IMR-90 (cell line): ENCODE measurements at regions not wholly inside any gene's neighbourhood (a gene's known extent, or its start where the extent isn't known, plus 50 kb on each side); places are given as distances from the start of the nearest gene placed in this dataset.

Experiments used
- ATAC-seq: fragments of 200-7000 bp; cut with Tn5 transposase; 2 replicates; pipeline ENCODE4 v1.9.1; 2020; ENCODE audit warnings: low read depth, mild to moderate bottlenecking, moderate library complexity
- BruUV-seq: library from RNA; stranded (reverse); fragments of 400-500 nt; replicated peaks from 2 replicates; lab custom pipeline; 2021; lab: Mats Ljungman, UMichigan
- CTCF ChIA-PET: fragments of 300-600 bp; formaldehyde crosslinking; extraction: SDS; loops from one replicate; lab custom pipeline; 2021; ENCODE audit warnings: antibody characterized with exemption; lab: Yijun Ruan, JAX
- POLR2A ChIA-PET: fragments of 300-600 bp; sonication (Branson Sonifier 250); formaldehyde crosslinking; loops from one replicate; lab custom pipeline; 2022; ENCODE audit warnings: antibody characterized with exemption; ENCODE audit not compliant: unreplicated experiment; lab: Charles Lee
- DNase-seq: peaks from one replicate; pipeline ENCODE4 v3.0.0; 2013
- H2AFZ ChIP-seq: replicated peaks from 2 replicates; pipeline ENCODE3; 2013; ENCODE audit warnings: low read length, mild to moderate bottlenecking; ENCODE audit not compliant: poor library complexity
- H2AK5ac ChIP-seq: 2 replicates; pipeline ENCODE4 v1.6.1; 2013; ENCODE audit warnings: low read depth, low read length, inconsistent platforms
- H2AK9ac ChIP-seq: replicated peaks from 2 replicates; pipeline ENCODE3; 2013; ENCODE audit warnings: mild to moderate bottlenecking, low read depth, low read length, moderate library complexity; ENCODE audit not compliant: poor library complexity
- H2BK120ac ChIP-seq: 2 replicates; pipeline ENCODE4 v1.6.1; 2013; ENCODE audit warnings: low read depth, low read length, inconsistent platforms
- H2BK15ac ChIP-seq: 3 replicates; pipeline ENCODE4 v1.6.1; 2013; ENCODE audit warnings: low read depth, low read length, inconsistent platforms
- H2BK20ac ChIP-seq: 2 replicates; pipeline ENCODE4 v1.6.1; 2013; ENCODE audit warnings: low read depth, mild to moderate bottlenecking, inconsistent platforms, low read length, moderate library complexity
- H2BK5ac ChIP-seq: 2 replicates; pipeline ENCODE4 v1.6.1; 2013; ENCODE audit warnings: mild to moderate bottlenecking, low read depth, low read length, inconsistent platforms; ENCODE audit not compliant: poor library complexity, severe bottlenecking
- H3K14ac ChIP-seq: replicated peaks from 2 replicates; pipeline ENCODE4 v1.6.1; 2013; ENCODE audit warnings: low read depth, low read length, inconsistent platforms
- H3K18ac ChIP-seq: 2 replicates; pipeline ENCODE4 v1.6.1; 2013; ENCODE audit warnings: low read depth, low read length, control low read depth
- H3K23ac ChIP-seq: 2 replicates; pipeline ENCODE4 v1.6.1; 2013; ENCODE audit warnings: low read depth, low read length, inconsistent platforms
- H3K27ac ChIP-seq: 2 replicates; pipeline ENCODE4 v1.5.1; 2013; ENCODE audit warnings: mild to moderate bottlenecking, control low read depth, low read length; ENCODE audit not compliant: insufficient read depth
- H3K27me3 ChIP-seq: 2 replicates; pipeline ENCODE4 v1.6.1; 2013; ENCODE audit warnings: low read length; ENCODE audit not compliant: control insufficient read depth, insufficient read depth
- H3K36me3 ChIP-seq: 2 replicates; pipeline ENCODE4 v1.6.1; 2013; ENCODE audit warnings: low read length, mixed read lengths; ENCODE audit not compliant: control insufficient read depth, insufficient read depth
- H3K4ac ChIP-seq: 2 replicates; pipeline ENCODE4 v1.6.1; 2013; ENCODE audit warnings: low read depth, low read length, inconsistent platforms
- H3K4me1 ChIP-seq: 2 replicates; pipeline ENCODE4 v1.6.1; 2013; ENCODE audit warnings: low read length, mixed read lengths; ENCODE audit not compliant: control insufficient read depth, insufficient read depth
- H3K4me2 ChIP-seq: 2 replicates; pipeline ENCODE4 v1.6.1; 2013; ENCODE audit warnings: low read depth, mild to moderate bottlenecking, control low read depth, low read length, moderate library complexity
- H3K4me3 ChIP-seq: 2 replicates; pipeline ENCODE4 v1.5.1; 2013; ENCODE audit warnings: low read depth, mild to moderate bottlenecking, control low read depth, low read length, moderate library complexity; ENCODE audit not compliant: insufficient read depth
- H3K56ac ChIP-seq: 2 replicates; pipeline ENCODE4 v1.6.1; 2013; ENCODE audit warnings: low read length, inconsistent platforms; ENCODE audit not compliant: insufficient read depth; ENCODE audit errors: extremely low read depth
- H3K79me1 ChIP-seq, 2 experiments: 2 replicates each; pipeline ENCODE4 v1.6.1; 2013; ENCODE audit warnings: low read length in 2 of 2, inconsistent platforms in 1 of 2, low read depth in 1 of 2
- H3K9ac ChIP-seq: 2 replicates; pipeline ENCODE4 v1.6.1; 2013; ENCODE audit warnings: low read depth, low read length, control low read depth
- H3K9me1 ChIP-seq: 2 replicates; pipeline ENCODE4 v1.6.1; 2013; ENCODE audit warnings: low read length, inconsistent platforms; ENCODE audit not compliant: insufficient read depth
- H3K9me3 ChIP-seq: 2 replicates; pipeline ENCODE4 v1.6.1; 2013; ENCODE audit warnings: low read length; ENCODE audit not compliant: control insufficient read depth, insufficient read depth
- H4K20me1 ChIP-seq: 2 replicates; pipeline ENCODE4 v1.6.1; 2013; ENCODE audit warnings: low read length, inconsistent platforms; ENCODE audit not compliant: insufficient read depth
- H4K5ac ChIP-seq: 2 replicates; pipeline ENCODE4 v1.6.1; 2013; ENCODE audit warnings: mild to moderate bottlenecking, low read depth, low read length, control low read depth
- H4K8ac ChIP-seq, 2 experiments: 2 replicates each; pipeline ENCODE4 v1.6.1; 2013; ENCODE audit warnings: low read depth in 2 of 2, low read length in 2 of 2, control low read depth in 1 of 2, inconsistent platforms in 1 of 2
- H4K91ac ChIP-seq: 2 replicates; pipeline ENCODE4 v1.6.1; 2013; ENCODE audit warnings: low read depth, low read length, inconsistent platforms; ENCODE audit not compliant: insufficient read depth
- BHLHE40 ChIP-seq: fragments of 150-350 bp; IDR thresholded peaks from 2 replicates; pipeline ENCODE4 v1.6.1; 2016; ENCODE audit warnings: mild to moderate bottlenecking, low read depth, low read length
- CEBPB ChIP-seq: IDR thresholded peaks from 2 replicates; pipeline ENCODE4 v1.6.1; 2012; ENCODE audit warnings: low read depth, low read length, improper control_type of control experiment
- CTCF ChIP-seq: conservative IDR thresholded peaks from 2 replicates; pipeline ENCODE4 v1.5.1; 2012; ENCODE audit warnings: mild to moderate bottlenecking, low read depth, low read length, improper control_type of control experiment
- MAFK ChIP-seq: IDR thresholded peaks from 2 replicates; pipeline ENCODE4 v1.6.1; 2012; ENCODE audit warnings: low read depth, low read length, improper control_type of control experiment
- MAZ ChIP-seq: IDR thresholded peaks from 2 replicates; pipeline ENCODE4 v1.6.1; 2012; ENCODE audit warnings: low read depth, mild to moderate bottlenecking, low read length, improper control_type of control experiment, moderate library complexity, borderline replicate concordance
- NFE2L2 ChIP-seq: fragments of 150-350 bp; IDR thresholded peaks from 2 replicates; pipeline ENCODE4 v1.6.1; 2016; ENCODE audit warnings: low read depth, mild to moderate bottlenecking, low read length
- POLR2A ChIP-seq: IDR thresholded peaks from 2 replicates; pipeline ENCODE4 v1.6.1; 2012; ENCODE audit warnings: mild to moderate bottlenecking, low read depth, low read length
- RAD21 ChIP-seq: IDR thresholded peaks from 2 replicates; pipeline ENCODE4 v1.6.1; 2012; ENCODE audit warnings: low read length, improper control_type of control experiment
- RFX5 ChIP-seq: IDR thresholded peaks from 2 replicates; pipeline ENCODE4 v1.8.0; 2012; ENCODE audit warnings: low read depth, mild to moderate bottlenecking, low read length, moderate library complexity
- SMC3 ChIP-seq: fragments of 150-350 bp; IDR thresholded peaks from 2 replicates; pipeline ENCODE4 v1.6.1; 2016; ENCODE audit warnings: low read depth, mild to moderate bottlenecking, antibody characterized with exemption, low read length, moderate library complexity
- USF2 ChIP-seq: fragments of 150-350 bp; IDR thresholded peaks from 2 replicates; pipeline ENCODE4 v1.6.1; 2017; ENCODE audit warnings: mild to moderate bottlenecking, antibody characterized with exemption, low read length, low read depth
- WGBS, 2 experiments: methylation state at CpG; one replicate each; pipeline versions ENCODE4 v1.1.5 to v1.1.7; 2013; ENCODE audit warnings: missing lambda C conversion rate in 2 of 2; ENCODE audit not compliant: insufficient read length in 1 of 2; ENCODE audit errors: extremely low coverage in 2 of 2; 5-methylcytosine and 5-hydroxymethylcytosine counted together
- dilution Hi-C: fragments of 300-500 bp; cut with HindIII; formaldehyde crosslinking; loops from one replicate; pipeline ENCODE4 v1.14.3; 2018; ENCODE audit warnings: low sequenced_read_pairs; ENCODE audit not compliant: unreplicated experiment
- in situ Hi-C: fragments of 300-500 bp; cut with MboI; formaldehyde crosslinking; loops from 3 replicates; pipeline ENCODE4 v1.14.3; 2019; ENCODE audit warnings: low sequenced_read_pairs, inconsistent platforms, mixed read lengths
- intact Hi-C: fragments of 100-400 bp; cut with micrococcal nuclease; formaldehyde crosslinking; loops from 2 replicates; pipeline ENCODE4 v1.10.0; 2022

- Histone ChIP-seq H3K9me1 (no peaks in the 10 kb centered on the region), H2AK5ac (no peak overlapping the region), H4K5ac (no peak overlapping the region), H3K79me1 (no peaks in the 10 kb centered on the region), H3K9ac (no peak overlapping the region), H3K27me3 (no peaks in the 10 kb centered on the region; the same call in 1 of the 2 replicates), H3K56ac (no peak overlapping the region), H2BK20ac (no peak overlapping the region), H2AFZ (no peak overlapping the region), H2BK15ac (no peak overlapping the region), H3K9me3 (no peaks in the 10 kb centered on the region), H3K36me3 (no peaks in the 10 kb centered on the region), H3K14ac (no peak overlapping the region), H2BK120ac (no peak overlapping the region), H3K18ac (no peak overlapping the region), H3K4me2 (no peak overlapping the region), H3K4me1 (no peaks in the 10 kb centered on the region), H4K91ac (no peak overlapping the region), H3K23ac (no peak overlapping the region), H3K4me3 (no peak overlapping the region), H3K4ac (no peak overlapping the region), H4K8ac (no peak overlapping the region), H4K20me1 (no peaks in the 10 kb centered on the region), H3K27ac (no peak overlapping the region), H2BK5ac (no peak overlapping the region), H2AK9ac (no peak overlapping the region)
- DNase-seq, result no peak
- dilution Hi-C loops, result no loop called here
- in situ Hi-C loops, result no loop called here
- intact Hi-C loops, result no loop called here
- BruUV-seq, result no TSS peak
- WGBS, 2 experiments, result no CpG with 5 or more reads among the region's 3 CpGs
- no peak for TF ChIP-seq RAD21
- TF ChIP-seq SMC3, result no peak
- TF ChIP-seq CEBPB, result no peak
- TF ChIP-seq MAFK, result no peak
- TF ChIP-seq BHLHE40, result no peak
- no peak for TF ChIP-seq RFX5
- no peak for TF ChIP-seq USF2
- no peak for TF ChIP-seq NFE2L2
- no peak for TF ChIP-seq CTCF
- TF ChIP-seq POLR2A, result no peak
- no peak for TF ChIP-seq MAZ
- ATAC-seq, result no peak
- POLR2A ChIA-PET, result no interaction called here
- CTCF ChIA-PET, result no interaction called here
Measured at GRCh38 chr5:82765765-82766164, 311.4 kb downstream of the TMEM167A start.
